Parathyroid adenoma (tissue), 2 donors: ENCODE measurements at regions not wholly inside any gene's neighbourhood (a gene's known extent, or its start where the extent isn't known, plus 50 kb on each side); places are given as distances from the start of the nearest gene placed in this dataset.

Experiments
- H2AFZ ChIP-seq: fragments of 300-600 bp; sonication (generic); one replicate; pipeline ENCODE4 v1.7.0; 2017; ENCODE audit warnings: antibody characterized with exemption, mild to moderate bottlenecking
- H3K27ac ChIP-seq: fragments of 300-600 bp; sonication (generic); one replicate; pipeline ENCODE4 v1.7.0; 2017
- H3K27me3 ChIP-seq: fragments of 300-600 bp; sonication (generic); one replicate; pipeline ENCODE4 v1.7.0; 2017; ENCODE audit warnings: low read length; ENCODE audit not compliant: control insufficient read depth, insufficient read depth
- H3K36me3 ChIP-seq: fragments of 300-600 bp; sonication (generic); one replicate; pipeline ENCODE4 v1.7.0; 2017; ENCODE audit warnings: low read length; ENCODE audit not compliant: control insufficient read depth, insufficient read depth
- H3K4me1 ChIP-seq: fragments of 300-600 bp; sonication (generic); one replicate; pipeline ENCODE4 v1.7.0; 2017; ENCODE audit warnings: control low read depth
- H3K4me2 ChIP-seq: fragments of 300-600 bp; sonication (generic); one replicate; pipeline ENCODE4 v1.7.0; 2017; ENCODE audit warnings: low read length
- H3K4me3 ChIP-seq: fragments of 300-600 bp; sonication (generic); one replicate; pipeline ENCODE4 v1.7.0; 2017; ENCODE audit warnings: low read depth, low read length
- H3K79me2 ChIP-seq: fragments of 300-600 bp; sonication (generic); one replicate; pipeline ENCODE4 v1.7.0; 2017; ENCODE audit warnings: control low read depth
- H3K9ac ChIP-seq: fragments of 300-600 bp; sonication (generic); one replicate; pipeline ENCODE4 v1.7.0; 2017; ENCODE audit warnings: mild to moderate bottlenecking
- H3K9me3 ChIP-seq: fragments of 300-600 bp; sonication (generic); one replicate; pipeline ENCODE4 v1.7.0; 2017; ENCODE audit warnings: low read length; ENCODE audit not compliant: control insufficient read depth
- TF ChIP-seq, protein P1 (sequence below): fragments of 300-600 bp; sonication (generic); IDR thresholded peaks from one replicate; pipeline ENCODE4 v1.7.0; 2017; ENCODE audit warnings: antibody characterized with exemption, mild to moderate bottlenecking
- donor health status: primary hyperparathyroidism.

DNA sequence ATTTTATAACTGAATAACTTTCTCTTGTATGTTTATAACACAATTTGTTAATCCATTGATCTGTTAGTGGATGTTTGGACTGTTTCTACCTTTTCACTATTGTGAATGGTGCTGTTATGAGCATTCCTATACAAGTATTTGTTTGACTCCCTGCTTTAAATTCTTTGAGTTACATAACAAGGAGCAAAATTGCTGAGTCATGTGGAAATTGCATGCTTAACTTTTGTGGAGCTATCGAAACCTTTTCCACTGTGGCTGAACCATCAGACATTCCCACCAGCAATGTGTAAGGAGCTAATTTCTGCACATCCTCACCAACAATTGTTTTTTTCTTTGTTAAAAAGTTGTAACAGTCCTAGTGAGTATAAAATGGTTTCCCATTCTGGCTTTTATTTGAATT lies 415.5 kb downstream of the CBLN2 start:
- Histone ChIP-seq H3K9me3 (no peaks in the 10 kb centered on the region), H3K27me3 (no peaks in the 10 kb centered on the region), H2AFZ (no peak overlapping the region), H3K9ac (no peak overlapping the region), H3K4me1 (no peaks in the 10 kb centered on the region), H3K4me2 (no peak overlapping the region), H3K36me3 (no peaks in the 10 kb centered on the region), H3K79me2 (no peaks in the 10 kb centered on the region), H3K27ac (no peak overlapping the region), H3K4me3 (no peak overlapping the region)
- TF ChIP-seq, protein P1, sequence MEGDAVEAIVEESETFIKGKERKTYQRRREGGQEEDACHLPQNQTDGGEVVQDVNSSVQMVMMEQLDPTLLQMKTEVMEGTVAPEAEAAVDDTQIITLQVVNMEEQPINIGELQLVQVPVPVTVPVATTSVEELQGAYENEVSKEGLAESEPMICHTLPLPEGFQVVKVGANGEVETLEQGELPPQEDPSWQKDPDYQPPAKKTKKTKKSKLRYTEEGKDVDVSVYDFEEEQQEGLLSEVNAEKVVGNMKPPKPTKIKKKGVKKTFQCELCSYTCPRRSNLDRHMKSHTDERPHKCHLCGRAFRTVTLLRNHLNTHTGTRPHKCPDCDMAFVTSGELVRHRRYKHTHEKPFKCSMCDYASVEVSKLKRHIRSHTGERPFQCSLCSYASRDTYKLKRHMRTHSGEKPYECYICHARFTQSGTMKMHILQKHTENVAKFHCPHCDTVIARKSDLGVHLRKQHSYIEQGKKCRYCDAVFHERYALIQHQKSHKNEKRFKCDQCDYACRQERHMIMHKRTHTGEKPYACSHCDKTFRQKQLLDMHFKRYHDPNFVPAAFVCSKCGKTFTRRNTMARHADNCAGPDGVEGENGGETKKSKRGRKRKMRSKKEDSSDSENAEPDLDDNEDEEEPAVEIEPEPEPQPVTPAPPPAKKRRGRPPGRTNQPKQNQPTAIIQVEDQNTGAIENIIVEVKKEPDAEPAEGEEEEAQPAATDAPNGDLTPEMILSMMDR: no peak

DNA sequence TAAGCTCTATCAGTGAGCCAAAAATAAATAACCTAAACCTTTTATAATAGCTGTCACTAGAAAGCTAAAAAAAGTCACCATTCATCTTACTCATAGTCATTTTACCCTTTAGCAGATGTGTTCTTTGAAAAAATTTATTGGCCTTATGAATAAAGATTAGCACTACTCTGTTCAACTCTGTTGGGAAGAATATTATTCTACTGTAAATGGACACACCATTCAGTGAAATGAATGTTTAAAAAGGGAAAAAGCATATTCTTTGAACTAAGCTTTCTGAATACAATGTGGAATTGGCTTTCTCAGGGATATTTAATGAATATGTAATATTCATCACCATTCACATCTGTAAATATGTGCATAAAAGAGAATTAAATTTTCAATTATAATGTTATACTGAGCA lies 422.0 kb downstream of the CBLN2 start:
- H3K9ac ChIP-seq: no peak overlapping the region
- no peaks in the 10 kb centered on the region for H3K9me3 ChIP-seq
- no peaks in the 10 kb centered on the region for H3K79me2 ChIP-seq
- H3K27me3 ChIP-seq: no peaks in the 10 kb centered on the region
- H3K4me2 ChIP-seq: no peak overlapping the region
- TF ChIP-seq, protein P1: no peak
- H2AFZ ChIP-seq: no peak overlapping the region
- no peaks in the 10 kb centered on the region for H3K36me3 ChIP-seq
- H3K4me1 ChIP-seq: no peaks in the 10 kb centered on the region
- no peak overlapping the region for H3K27ac ChIP-seq
- H3K4me3 ChIP-seq: no peak overlapping the region

DNA sequence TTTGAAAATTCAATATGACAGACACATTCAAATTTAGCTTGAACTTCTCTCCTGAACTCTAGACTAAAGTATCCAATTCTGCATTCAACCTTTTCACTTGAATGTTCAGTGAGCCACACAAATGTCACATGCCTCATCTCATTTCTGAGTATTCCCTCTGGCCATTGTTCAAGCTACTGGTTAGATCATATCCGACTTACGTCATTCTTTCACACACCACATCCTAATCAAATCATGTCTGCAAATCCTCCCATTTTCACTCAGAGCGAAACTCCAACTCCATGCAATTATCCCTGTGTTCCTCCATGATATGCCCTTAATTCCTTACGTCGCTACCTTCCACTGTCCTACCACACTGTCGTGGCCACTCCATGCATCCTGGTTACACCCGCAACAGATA lies 425.1 kb downstream of the CBLN2 start:
- TF ChIP-seq, protein P1: no peak
- Histone ChIP-seq H2AFZ (no peak overlapping the region), H3K4me2 (no peak overlapping the region), H3K79me2 (no peaks in the 10 kb centered on the region), H3K27ac (no peak overlapping the region), H3K36me3 (no peaks in the 10 kb centered on the region), H3K4me1 (no peaks in the 10 kb centered on the region), H3K9me3 (no peaks in the 10 kb centered on the region), H3K9ac (no peak overlapping the region), H3K4me3 (no peak overlapping the region), H3K27me3 (no peaks in the 10 kb centered on the region)

DNA sequence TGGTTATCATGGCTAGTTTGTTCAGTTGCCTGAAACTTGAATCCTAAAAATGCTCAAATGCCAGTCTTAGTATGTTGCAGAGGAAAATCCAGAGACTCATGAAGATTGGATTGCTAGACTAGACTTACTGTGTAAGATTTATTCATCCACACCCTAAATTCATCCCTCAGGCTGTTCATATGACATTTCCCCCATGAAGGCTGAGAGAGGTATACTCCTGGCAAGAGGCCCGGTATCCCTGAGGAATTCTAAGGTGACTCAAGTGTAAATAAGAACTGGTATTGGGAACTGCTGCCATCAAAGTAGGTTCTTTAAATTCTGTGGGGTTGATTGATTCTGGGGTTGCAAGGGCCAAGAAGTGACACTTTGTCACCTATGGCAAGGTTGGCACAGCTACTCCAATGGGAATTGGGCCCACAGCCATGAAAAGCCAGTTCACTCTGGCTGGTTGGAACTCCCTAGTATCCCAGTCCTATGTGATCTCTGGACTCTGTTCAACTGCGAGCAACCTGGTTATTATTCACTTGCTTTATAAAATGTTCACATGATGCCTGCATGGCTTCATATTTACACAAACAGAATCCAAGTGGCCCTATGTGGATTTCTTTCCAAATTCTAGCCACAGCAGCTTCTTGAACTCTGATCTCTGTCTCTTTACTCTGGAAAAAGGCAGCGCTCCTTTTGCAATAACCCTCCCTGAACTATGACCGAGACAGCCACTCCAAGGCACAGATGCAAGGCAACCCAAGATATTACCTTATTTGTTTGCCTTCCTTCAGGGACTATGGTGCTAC lies 429.1 kb downstream of the CBLN2 start:
- no peaks in the 10 kb centered on the region for H3K36me3 ChIP-seq
- H3K4me2 ChIP-seq: no peak overlapping the region
- no peaks in the 10 kb centered on the region for H3K9me3 ChIP-seq
- H3K9ac ChIP-seq: no peak overlapping the region
- no peak overlapping the region for H3K4me3 ChIP-seq
- no peak overlapping the region for H2AFZ ChIP-seq
- H3K27me3 ChIP-seq: no peaks in the 10 kb centered on the region
- no peaks in the 10 kb centered on the region for H3K79me2 ChIP-seq
- H3K4me1 ChIP-seq: no peaks in the 10 kb centered on the region
- TF ChIP-seq, protein P1: no peak
- H3K27ac ChIP-seq: no peak overlapping the region
